Hippocampal formation (tissue), 2 donors: ENCODE measurements at regions not wholly inside any gene's neighbourhood (a gene's known extent, or its start where the extent isn't known, plus 50 kb on each side); places are given as distances from the start of the nearest gene placed in this dataset.
"Not testable (repeated sequence)": the region's sequence is repeated elsewhere in the genome, so short reads cannot be mapped to it uniquely, and the experiment has no call there.

Experiments
- DNase-seq, 2 donors: peaks; one replicate each; lab custom pipeline; 2025; lab: John Stamatoyannopoulos, UW

GRCh38 chr10:10684972-10685371, 332.7 kb upstream of the CELF2 start:
- DNase-seq: no peak

GRCh38 chr10:10685566-10685965, 332.1 kb upstream of the CELF2 start:
- DNase-seq: no peak

GRCh38 chr10:10687751-10688150, 329.9 kb upstream of the CELF2 start:
- no peak for DNase-seq

GRCh38 chr10:10699427-10699826, 318.2 kb upstream of the CELF2 start:
- DNase-seq: no peak

- no peak for DNase-seq
Measured at GRCh38 chr10:10701084-10701611, 316.5 kb upstream of the CELF2 start.

- DNase-seq: no peak
Measured at GRCh38 chr10:10702211-10702610, 315.5 kb upstream of the CELF2 start.

- DNase-seq: no peak
Measured at GRCh38 chr10:10703382-10703781, 314.3 kb upstream of the CELF2 start.

- no peak for DNase-seq
Measured at GRCh38 chr10:10712155-10712704, 305.4 kb upstream of the CELF2 start.

GRCh38 chr10:10714327-10714726, 303.3 kb upstream of the CELF2 start:
- no peak for DNase-seq

GRCh38 chr10:10716972-10717371, 300.7 kb upstream of the CELF2 start:
- no peak for DNase-seq

- DNase-seq: no peak
Measured at GRCh38 chr10:10722422-10722821, 295.2 kb upstream of the CELF2 start.

- no peak for DNase-seq
Measured at GRCh38 chr10:10725196-10725595, 292.5 kb upstream of the CELF2 start.

GRCh38 chr10:10726101-10726500, 291.6 kb upstream of the CELF2 start:
- DNase-seq: no peak

- not testable (repeated sequence) for DNase-seq
Measured at GRCh38 chr10:10727411-10727810, 290.3 kb upstream of the CELF2 start.

GRCh38 chr10:10727812-10728211, 289.9 kb upstream of the CELF2 start:
- no peak for DNase-seq

GRCh38 chr10:10730471-10731043, 287.1 kb upstream of the CELF2 start:
- DNase-seq: peak in 1 of 2 donors; percentile 15

- DNase-seq: no peak
Measured at GRCh38 chr10:10731366-10731765, 286.3 kb upstream of the CELF2 start.

- DNase-seq: no peak
Measured at GRCh38 chr10:10734356-10735064, 283.2 kb upstream of the CELF2 start.

- DNase-seq: no peak
Measured at GRCh38 chr10:10745291-10745690, 272.4 kb upstream of the CELF2 start.

- no peak for DNase-seq
Measured at GRCh38 chr10:10755490-10755889, 262.2 kb upstream of the CELF2 start.

GRCh38 chr10:10758306-10758705, 259.4 kb upstream of the CELF2 start:
- DNase-seq: no peak

- not testable (repeated sequence) for DNase-seq
Measured at GRCh38 chr10:10759806-10760205, 257.9 kb upstream of the CELF2 start.

GRCh38 chr10:10765017-10765416, 252.7 kb upstream of the CELF2 start:
- DNase-seq: no peak
